ENCODE measurements at regions not wholly inside any gene's neighbourhood (a gene's known extent, or its start where the extent isn't known, plus 50 kb on each side); places are given as distances from the start of the nearest gene placed in this dataset.

DNA sequence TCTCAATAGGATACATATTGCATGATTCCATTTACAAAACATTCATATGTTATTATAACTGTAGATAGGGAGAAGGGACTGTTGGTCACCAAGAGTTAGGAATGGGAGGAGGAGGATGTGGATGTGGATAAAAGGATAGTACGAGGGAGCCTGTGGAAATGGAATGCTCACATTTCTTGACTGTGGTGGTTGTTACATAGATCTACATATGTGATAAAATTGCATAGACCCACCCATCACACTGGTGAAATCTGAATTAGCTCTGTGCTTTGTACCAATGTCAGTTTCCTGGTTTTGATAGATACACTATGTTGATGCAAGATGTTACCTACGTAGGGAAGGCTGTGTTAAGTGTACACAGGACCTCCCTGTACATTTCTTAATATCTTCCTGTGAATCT is 233.5 kb upstream of the MTPN start:
- no peaks in the 10 kb centered on the region for H3K9me3 ChIP-seq
- H3K4me3 ChIP-seq = no peak overlapping the region
- H3K27me3 ChIP-seq = no peaks in the 10 kb centered on the region
- H3K27ac ChIP-seq = no peak overlapping the region
- WGBS, 2 donors = 68 to 79% methylated on average over 2 of the region's 2 CpGs
- no peaks in the 10 kb centered on the region for H3K36me3 ChIP-seq
- no peak for DNase-seq
- TF ChIP-seq EP300 (IDR thresholded peaks at IDR 0.05) (no peak), POLR2A (IDR thresholded peaks at IDR 0.05) (no peak), POLR2AphosphoS5 (IDR thresholded peaks at IDR 0.05) (no peak)
- TF ChIP-seq, protein P1, sequence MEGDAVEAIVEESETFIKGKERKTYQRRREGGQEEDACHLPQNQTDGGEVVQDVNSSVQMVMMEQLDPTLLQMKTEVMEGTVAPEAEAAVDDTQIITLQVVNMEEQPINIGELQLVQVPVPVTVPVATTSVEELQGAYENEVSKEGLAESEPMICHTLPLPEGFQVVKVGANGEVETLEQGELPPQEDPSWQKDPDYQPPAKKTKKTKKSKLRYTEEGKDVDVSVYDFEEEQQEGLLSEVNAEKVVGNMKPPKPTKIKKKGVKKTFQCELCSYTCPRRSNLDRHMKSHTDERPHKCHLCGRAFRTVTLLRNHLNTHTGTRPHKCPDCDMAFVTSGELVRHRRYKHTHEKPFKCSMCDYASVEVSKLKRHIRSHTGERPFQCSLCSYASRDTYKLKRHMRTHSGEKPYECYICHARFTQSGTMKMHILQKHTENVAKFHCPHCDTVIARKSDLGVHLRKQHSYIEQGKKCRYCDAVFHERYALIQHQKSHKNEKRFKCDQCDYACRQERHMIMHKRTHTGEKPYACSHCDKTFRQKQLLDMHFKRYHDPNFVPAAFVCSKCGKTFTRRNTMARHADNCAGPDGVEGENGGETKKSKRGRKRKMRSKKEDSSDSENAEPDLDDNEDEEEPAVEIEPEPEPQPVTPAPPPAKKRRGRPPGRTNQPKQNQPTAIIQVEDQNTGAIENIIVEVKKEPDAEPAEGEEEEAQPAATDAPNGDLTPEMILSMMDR (IDR thresholded peaks at IDR 0.05) = no peak
- no peak for ATAC-seq (ENCODE audit: low FRiP score in 2 of 2)
- H3K4me1 ChIP-seq = no peaks in the 10 kb centered on the region

DNA sequence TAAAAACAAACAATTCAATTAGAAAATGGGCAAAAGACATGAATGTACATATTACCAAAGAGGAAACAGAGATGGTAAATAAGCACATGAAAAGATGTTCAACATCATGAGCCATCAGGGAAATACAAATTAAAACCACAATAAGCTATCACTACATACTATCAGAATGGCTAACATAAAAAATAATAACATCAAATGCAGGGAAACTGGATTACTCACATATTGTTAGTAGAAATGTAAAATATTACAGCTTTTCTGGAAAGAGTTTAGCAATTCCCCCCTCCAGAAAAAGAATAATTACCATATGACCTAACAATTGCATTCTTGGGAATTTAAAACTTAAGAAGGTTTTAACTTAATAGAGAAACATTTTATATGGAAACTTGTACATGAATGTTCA is 232.9 kb upstream of the MTPN start:
- TF ChIP-seq POLR2AphosphoS5 (IDR thresholded peaks at IDR 0.05) = no peak
- TF ChIP-seq EP300 (IDR thresholded peaks at IDR 0.05) = no peak
- TF ChIP-seq, protein P1 (IDR thresholded peaks at IDR 0.05) = no peak
- TF ChIP-seq POLR2A (IDR thresholded peaks at IDR 0.05) = no peak
- H3K27me3 ChIP-seq = no peaks in the 10 kb centered on the region
- DNase-seq (no peak), ATAC-seq (ENCODE audit: low FRiP score in 2 of 2) (no peak)
- no peaks in the 10 kb centered on the region for H3K36me3 ChIP-seq
- no peak overlapping the region for H3K27ac ChIP-seq
- no peaks in the 10 kb centered on the region for H3K9me3 ChIP-seq
- H3K4me1 ChIP-seq = no peaks in the 10 kb centered on the region
- H3K4me3 ChIP-seq = no peak overlapping the region

DNA sequence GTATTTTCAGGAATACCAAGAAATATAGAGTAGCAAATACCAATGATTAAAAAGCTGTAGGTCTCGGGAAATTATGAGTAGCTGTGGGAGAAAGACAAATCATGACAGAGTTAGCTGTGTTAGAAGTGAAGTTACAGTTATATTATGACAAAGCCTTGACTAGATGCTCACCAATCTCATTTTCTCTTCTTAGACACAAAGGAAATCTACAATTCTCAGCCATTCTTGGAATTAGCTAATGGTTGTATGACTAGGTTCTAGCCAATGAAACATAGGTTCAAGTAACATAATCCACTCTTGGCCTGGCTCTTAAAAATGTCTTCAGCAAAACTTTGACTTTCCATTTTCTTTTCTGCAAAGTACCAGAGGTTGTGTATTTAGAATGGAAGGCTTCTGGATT is 228.8 kb upstream of the MTPN start:
- no peak overlapping the region for H3K4me3 ChIP-seq
- no peak for ATAC-seq (ENCODE audit: low FRiP score in 2 of 2)
- 80 to 92% methylated on average over 1 of the region's 1 CpG for WGBS, 2 donors
- TF ChIP-seq POLR2AphosphoS5 (IDR thresholded peaks at IDR 0.05) = no peak
- TF ChIP-seq, protein P1 (IDR thresholded peaks at IDR 0.05) = no peak
- TF ChIP-seq EP300 (IDR thresholded peaks at IDR 0.05) = no peak
- TF ChIP-seq POLR2A (IDR thresholded peaks at IDR 0.05) = no peak
- H3K27me3 ChIP-seq = no peaks in the 10 kb centered on the region
- H3K4me1 ChIP-seq = no peaks in the 10 kb centered on the region
- no peak for DNase-seq
- no peaks in the 10 kb centered on the region for H3K36me3 ChIP-seq
- no peaks in the 10 kb centered on the region for H3K9me3 ChIP-seq
- no peak overlapping the region for H3K27ac ChIP-seq

DNA sequence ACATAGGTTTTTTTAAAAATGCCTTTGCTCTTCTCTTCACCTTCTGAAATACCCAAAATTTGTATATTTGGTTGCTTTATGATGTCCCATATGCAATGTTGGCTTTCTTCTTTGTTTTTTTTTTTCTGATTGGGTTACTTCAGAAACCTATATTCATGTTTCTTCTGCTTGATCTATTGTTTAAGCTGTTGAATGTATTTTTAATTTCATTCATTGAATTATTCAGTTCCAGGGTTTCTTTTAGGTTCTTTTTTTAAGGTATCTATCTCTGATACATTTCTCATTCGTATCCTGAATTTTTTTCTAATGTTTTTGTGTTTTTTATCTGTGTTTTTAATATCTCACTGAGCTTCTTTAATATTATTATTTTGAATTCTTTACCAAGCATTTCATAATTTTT is 221.0 kb upstream of the MTPN start:
- WGBS, 2 donors = 60 to 68% methylated on average over 1 of the region's 1 CpG
- no peak for DNase-seq
- Histone ChIP-seq H3K36me3 (no peaks in the 10 kb centered on the region), H3K27ac (no peak overlapping the region), H3K27me3 (no peaks in the 10 kb centered on the region), H3K4me1 (no peaks in the 10 kb centered on the region), H3K4me3 (no peak overlapping the region), H3K9me3 (peaks cover 0 to 13% (median 12%) of the 10 kb centered on the region in 4 donors)
- TF ChIP-seq, protein P1 (IDR thresholded peaks at IDR 0.05) = no peak
- TF ChIP-seq POLR2AphosphoS5 (IDR thresholded peaks at IDR 0.05) (no peak), EP300 (IDR thresholded peaks at IDR 0.05) (no peak), POLR2A (IDR thresholded peaks at IDR 0.05) (no peak)
- ATAC-seq (ENCODE audit: low FRiP score in 2 of 2) = no peak

DNA sequence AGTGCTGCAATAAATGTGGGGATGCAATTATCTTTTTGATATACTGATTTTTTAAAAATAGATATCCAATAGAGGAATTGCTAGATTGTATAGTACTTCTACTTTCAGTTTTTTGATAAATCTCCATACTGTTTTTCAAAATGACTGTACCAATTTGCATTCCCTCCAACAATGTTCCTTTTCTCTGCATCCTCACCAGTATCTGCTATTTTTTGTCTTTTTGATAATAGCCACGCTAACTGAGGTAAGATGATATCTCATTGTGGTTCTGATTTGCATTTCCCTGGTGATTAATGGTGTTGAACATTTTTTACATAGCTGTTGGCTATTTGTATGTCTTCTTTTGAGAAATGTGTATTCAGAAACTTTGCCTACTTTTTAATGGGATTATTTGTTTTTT is 217.7 kb upstream of the MTPN start:
- Histone ChIP-seq H3K4me3 (no peak overlapping the region), H3K27me3 (no peaks in the 10 kb centered on the region), H3K9me3 (peaks cover 0 to 13% (median 12%) of the 10 kb centered on the region in 4 donors), H3K27ac (no peak overlapping the region), H3K36me3 (no peaks in the 10 kb centered on the region), H3K4me1 (no peaks in the 10 kb centered on the region)
- WGBS, 2 donors = 78 to 87% methylated on average over 1 of the region's 1 CpG
- no peak for DNase-seq
- TF ChIP-seq, protein P1 (IDR thresholded peaks at IDR 0.05) = no peak
- no peak for TF ChIP-seq POLR2A (IDR thresholded peaks at IDR 0.05)
- no peak for TF ChIP-seq POLR2AphosphoS5 (IDR thresholded peaks at IDR 0.05)
- no peak for TF ChIP-seq EP300 (IDR thresholded peaks at IDR 0.05)
- ATAC-seq (ENCODE audit: low FRiP score in 2 of 2) = no peak

Measured in upper lobe of left lung (tissue), 6 donors.